ENCODE measurements at regions not wholly inside any gene's neighbourhood (a gene's known extent, or its start where the extent isn't known, plus 50 kb on each side); places are given as distances from the start of the nearest gene placed in this dataset.

DNA sequence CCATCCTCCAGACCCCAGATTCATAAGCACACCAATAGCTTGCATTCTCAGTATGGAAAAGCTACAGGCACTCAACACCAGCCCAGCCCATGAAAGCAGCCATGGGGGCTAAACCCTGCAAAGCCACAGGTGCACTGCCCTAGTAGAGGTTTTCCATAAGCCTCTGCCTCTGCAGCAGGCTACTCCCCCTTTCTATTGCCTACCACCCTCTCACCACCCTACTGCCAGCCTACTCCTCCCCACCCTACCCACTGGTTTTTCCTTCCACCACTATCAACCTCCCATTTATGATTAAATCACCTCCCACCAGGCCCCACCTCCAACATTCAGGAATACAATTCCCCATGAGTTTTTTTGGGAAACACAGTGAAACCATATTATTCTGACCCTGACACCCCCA, 96.4 kb upstream of the TEKT4 start (continued):
- TF ChIP-seq, protein P1, sequence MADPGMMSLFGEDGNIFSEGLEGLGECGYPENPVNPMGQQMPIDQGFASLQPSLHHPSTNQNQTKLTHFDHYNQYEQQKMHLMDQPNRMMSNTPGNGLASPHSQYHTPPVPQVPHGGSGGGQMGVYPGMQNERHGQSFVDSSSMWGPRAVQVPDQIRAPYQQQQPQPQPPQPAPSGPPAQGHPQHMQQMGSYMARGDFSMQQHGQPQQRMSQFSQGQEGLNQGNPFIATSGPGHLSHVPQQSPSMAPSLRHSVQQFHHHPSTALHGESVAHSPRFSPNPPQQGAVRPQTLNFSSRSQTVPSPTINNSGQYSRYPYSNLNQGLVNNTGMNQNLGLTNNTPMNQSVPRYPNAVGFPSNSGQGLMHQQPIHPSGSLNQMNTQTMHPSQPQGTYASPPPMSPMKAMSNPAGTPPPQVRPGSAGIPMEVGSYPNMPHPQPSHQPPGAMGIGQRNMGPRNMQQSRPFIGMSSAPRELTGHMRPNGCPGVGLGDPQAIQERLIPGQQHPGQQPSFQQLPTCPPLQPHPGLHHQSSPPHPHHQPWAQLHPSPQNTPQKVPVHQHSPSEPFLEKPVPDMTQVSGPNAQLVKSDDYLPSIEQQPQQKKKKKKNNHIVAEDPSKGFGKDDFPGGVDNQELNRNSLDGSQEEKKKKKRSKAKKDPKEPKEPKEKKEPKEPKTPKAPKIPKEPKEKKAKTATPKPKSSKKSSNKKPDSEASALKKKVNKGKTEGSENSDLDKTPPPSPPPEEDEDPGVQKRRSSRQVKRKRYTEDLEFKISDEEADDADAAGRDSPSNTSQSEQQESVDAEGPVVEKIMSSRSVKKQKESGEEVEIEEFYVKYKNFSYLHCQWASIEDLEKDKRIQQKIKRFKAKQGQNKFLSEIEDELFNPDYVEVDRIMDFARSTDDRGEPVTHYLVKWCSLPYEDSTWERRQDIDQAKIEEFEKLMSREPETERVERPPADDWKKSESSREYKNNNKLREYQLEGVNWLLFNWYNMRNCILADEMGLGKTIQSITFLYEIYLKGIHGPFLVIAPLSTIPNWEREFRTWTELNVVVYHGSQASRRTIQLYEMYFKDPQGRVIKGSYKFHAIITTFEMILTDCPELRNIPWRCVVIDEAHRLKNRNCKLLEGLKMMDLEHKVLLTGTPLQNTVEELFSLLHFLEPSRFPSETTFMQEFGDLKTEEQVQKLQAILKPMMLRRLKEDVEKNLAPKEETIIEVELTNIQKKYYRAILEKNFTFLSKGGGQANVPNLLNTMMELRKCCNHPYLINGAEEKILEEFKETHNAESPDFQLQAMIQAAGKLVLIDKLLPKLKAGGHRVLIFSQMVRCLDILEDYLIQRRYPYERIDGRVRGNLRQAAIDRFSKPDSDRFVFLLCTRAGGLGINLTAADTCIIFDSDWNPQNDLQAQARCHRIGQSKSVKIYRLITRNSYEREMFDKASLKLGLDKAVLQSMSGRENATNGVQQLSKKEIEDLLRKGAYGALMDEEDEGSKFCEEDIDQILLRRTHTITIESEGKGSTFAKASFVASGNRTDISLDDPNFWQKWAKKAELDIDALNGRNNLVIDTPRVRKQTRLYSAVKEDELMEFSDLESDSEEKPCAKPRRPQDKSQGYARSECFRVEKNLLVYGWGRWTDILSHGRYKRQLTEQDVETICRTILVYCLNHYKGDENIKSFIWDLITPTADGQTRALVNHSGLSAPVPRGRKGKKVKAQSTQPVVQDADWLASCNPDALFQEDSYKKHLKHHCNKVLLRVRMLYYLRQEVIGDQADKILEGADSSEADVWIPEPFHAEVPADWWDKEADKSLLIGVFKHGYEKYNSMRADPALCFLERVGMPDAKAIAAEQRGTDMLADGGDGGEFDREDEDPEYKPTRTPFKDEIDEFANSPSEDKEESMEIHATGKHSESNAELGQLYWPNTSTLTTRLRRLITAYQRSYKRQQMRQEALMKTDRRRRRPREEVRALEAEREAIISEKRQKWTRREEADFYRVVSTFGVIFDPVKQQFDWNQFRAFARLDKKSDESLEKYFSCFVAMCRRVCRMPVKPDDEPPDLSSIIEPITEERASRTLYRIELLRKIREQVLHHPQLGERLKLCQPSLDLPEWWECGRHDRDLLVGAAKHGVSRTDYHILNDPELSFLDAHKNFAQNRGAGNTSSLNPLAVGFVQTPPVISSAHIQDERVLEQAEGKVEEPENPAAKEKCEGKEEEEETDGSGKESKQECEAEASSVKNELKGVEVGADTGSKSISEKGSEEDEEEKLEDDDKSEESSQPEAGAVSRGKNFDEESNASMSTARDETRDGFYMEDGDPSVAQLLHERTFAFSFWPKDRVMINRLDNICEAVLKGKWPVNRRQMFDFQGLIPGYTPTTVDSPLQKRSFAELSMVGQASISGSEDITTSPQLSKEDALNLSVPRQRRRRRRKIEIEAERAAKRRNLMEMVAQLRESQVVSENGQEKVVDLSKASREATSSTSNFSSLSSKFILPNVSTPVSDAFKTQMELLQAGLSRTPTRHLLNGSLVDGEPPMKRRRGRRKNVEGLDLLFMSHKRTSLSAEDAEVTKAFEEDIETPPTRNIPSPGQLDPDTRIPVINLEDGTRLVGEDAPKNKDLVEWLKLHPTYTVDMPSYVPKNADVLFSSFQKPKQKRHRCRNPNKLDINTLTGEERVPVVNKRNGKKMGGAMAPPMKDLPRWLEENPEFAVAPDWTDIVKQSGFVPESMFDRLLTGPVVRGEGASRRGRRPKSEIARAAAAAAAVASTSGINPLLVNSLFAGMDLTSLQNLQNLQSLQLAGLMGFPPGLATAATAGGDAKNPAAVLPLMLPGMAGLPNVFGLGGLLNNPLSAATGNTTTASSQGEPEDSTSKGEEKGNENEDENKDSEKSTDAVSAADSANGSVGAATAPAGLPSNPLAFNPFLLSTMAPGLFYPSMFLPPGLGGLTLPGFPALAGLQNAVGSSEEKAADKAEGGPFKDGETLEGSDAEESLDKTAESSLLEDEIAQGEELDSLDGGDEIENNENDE (IDR thresholded peaks at IDR 0.05; ENCODE audit: insufficient replicate concordance, low read length), result no peak
- TF ChIP-seq PHF8 (conservative IDR thresholded peaks at IDR 0.05; ENCODE audit: low read depth, low read length) (no peak), ZNF274 (IDR thresholded peaks at IDR 0.05; ENCODE audit: borderline replicate concordance, extremely low read depth, low read length) (no peak)
